ENCODE measurements at regions not wholly inside any gene's neighbourhood (a gene's known extent, or its start where the extent isn't known, plus 50 kb on each side); places are given as distances from the start of the nearest gene placed in this dataset.
A peak's percentile ranks its signal among the peaks of the same experiment; 100 is the strongest.

GRCh38 chr2:108145557-108146326, 94.0 kb upstream of the SULT1C3 start:
- DNase-seq (ENCODE audit: low spot score) = no peak

GRCh38 chr2:108148555-108148954, 91.2 kb upstream of the SULT1C3 start:
- DNase-seq (ENCODE audit: low spot score) = no peak

GRCh38 chr2:108154366-108155061, 85.3 kb upstream of the SULT1C3 start:
- no peak for DNase-seq (ENCODE audit: low spot score)

- DNase-seq (ENCODE audit: low spot score) = no peak
Measured at GRCh38 chr2:108161298-108161697, 78.5 kb upstream of the SULT1C3 start.

GRCh38 chr2:108164318-108164717, 75.5 kb upstream of the SULT1C3 start:
- no peak for DNase-seq (ENCODE audit: low spot score)

- no peak for DNase-seq (ENCODE audit: low spot score)
Measured at GRCh38 chr2:108165729-108166128, 74.0 kb upstream of the SULT1C3 start.

GRCh38 chr2:108167699-108168098, 72.1 kb upstream of the SULT1C3 start:
- no peak for DNase-seq (ENCODE audit: low spot score)

- DNase-seq (ENCODE audit: low spot score) = no peak
Measured at GRCh38 chr2:108169982-108170625, 69.7 kb upstream of the SULT1C3 start.

- no peak for DNase-seq (ENCODE audit: low spot score)
Measured at GRCh38 chr2:108171657-108172056, 68.1 kb upstream of the SULT1C3 start.

- DNase-seq (ENCODE audit: low spot score) = no peak
Measured at GRCh38 chr2:108182489-108182888, 57.3 kb upstream of the SULT1C3 start.

GRCh38 chr2:108184419-108184818, 55.3 kb upstream of the SULT1C3 start:
- DNase-seq (ENCODE audit: low spot score) = peak; percentile 16

GRCh38 chr2:108189316-108189715, 50.5 kb upstream of the SULT1C3 start:
- DNase-seq (ENCODE audit: low spot score) = no peak

All from LoVo (cell line).